GM12864 (cell line): ENCODE measurements at regions not wholly inside any gene's neighbourhood (a gene's known extent, or its start where the extent isn't known, plus 50 kb on each side); places are given as distances from the start of the nearest gene placed in this dataset.

Source experiments
- DNase-seq: peaks from one replicate; pipeline ENCODE4 v3.0.0-alpha.2; 2011; ENCODE audit warnings: low read depth
- H3K4me3 ChIP-seq: 2 replicates; pipeline ENCODE4 v1.5.1; 2011; ENCODE audit warnings: mild to moderate bottlenecking, low read depth, low read length, control low read depth
- CTCF ChIP-seq: IDR thresholded peaks from 2 replicates; pipeline ENCODE4 v1.5.1; 2011; ENCODE audit warnings: low read depth, mild to moderate bottlenecking, moderate library complexity, low read length, control low read depth, inconsistent platforms; ENCODE audit errors: missing control alignments

DNA sequence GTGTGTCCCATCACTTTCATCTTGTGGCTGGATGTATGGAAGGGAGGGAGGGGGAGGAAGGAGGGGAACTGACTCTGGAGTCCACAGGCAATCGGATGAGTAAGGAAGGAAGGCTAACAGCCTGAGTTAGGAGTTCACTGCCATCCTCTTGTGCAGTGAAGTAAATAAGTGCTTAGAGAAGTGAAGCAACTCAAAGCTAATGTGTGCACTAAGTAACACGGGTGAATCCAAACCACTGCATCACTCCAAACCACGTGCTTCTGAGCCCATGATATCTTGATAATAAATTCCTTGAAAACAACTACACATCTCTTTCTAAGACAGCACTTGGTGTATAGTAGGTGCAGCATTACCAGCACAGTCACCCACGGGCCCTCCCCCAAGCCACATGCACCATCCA is 69.6 kb upstream of the OLFM1 start:
- no peak overlapping the region for H3K4me3 ChIP-seq
- DNase-seq, result no peak
- TF ChIP-seq CTCF, result no peak

DNA sequence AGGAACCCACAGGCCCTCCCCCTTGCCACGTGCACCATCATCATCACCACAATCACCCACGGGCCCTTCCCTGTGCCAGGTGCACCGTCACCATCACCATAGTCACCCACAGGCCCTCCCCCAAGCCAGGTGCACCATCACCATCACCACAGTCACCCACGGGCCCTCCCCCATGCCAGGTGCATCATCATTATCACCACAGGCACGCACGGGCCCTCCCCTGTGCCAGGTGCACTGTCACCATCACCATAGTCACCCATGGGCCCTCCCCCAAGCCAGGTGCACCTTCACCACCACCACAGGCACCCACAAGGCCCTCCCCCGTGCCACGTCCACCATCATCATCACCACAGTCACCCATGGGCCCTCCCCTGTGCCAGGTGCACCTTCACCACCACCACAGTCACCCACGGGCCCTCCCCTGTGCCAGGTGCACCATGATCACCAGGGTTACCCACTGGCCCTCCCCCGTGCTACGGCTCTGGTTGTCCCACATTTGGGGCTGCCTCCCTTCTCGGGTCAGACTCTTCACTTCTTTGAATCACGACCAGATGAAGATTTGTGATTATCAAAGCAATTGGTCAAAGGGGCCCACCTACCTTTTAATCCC is 69.1 kb upstream of the OLFM1 start:
- no peak for DNase-seq
- no peak overlapping the region for H3K4me3 ChIP-seq
- no peak for TF ChIP-seq CTCF

- no peak for TF ChIP-seq CTCF
- H3K4me3 ChIP-seq, result no peak overlapping the region
- DNase-seq, result no peak
Measured at GRCh38 chr9:135019224-135019623, 68.2 kb upstream of the OLFM1 start.

- DNase-seq, result no peak
- TF ChIP-seq CTCF, result no peak
- no peak overlapping the region for H3K4me3 ChIP-seq
Measured at GRCh38 chr9:135020481-135021392, 66.7 kb upstream of the OLFM1 start.

DNA sequence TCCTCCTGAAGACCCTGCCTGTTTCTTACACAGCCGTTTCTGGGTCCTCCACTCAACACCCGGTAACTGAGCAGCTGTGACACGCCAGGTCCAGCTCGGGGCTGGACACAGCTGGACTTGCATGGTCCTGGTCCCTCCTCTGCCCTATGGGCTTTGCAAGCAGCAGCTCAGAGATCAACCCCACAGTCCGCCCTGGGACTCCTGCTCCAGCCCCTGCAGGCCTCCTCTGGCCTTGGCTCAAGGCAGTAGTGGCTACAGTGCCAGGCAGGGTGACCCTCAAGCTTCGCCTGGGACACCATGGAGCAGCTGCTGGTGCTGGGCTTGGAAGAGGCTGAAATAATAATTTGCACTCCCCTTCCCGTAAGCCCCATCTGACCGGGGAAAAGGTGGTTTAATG is 66.1 kb upstream of the OLFM1 start:
- DNase-seq, result no peak
- H3K4me3 ChIP-seq, result no peak overlapping the region
- TF ChIP-seq CTCF, result no peak

- no peak for TF ChIP-seq CTCF
- DNase-seq, result no peak
- H3K4me3 ChIP-seq, result no peak overlapping the region
Measured at GRCh38 chr9:135022191-135022870, 65.1 kb upstream of the OLFM1 start.
